SK-N-SH (cell line): ENCODE measurements at regions not wholly inside any gene's neighbourhood (a gene's known extent, or its start where the extent isn't known, plus 50 kb on each side); places are given as distances from the start of the nearest gene placed in this dataset.

ENCODE experiments used
- CTCF ChIA-PET: fragments of 300-600, 350-600 bp; formaldehyde crosslinking; extraction: SDS; loops from one replicate; lab custom pipeline; 2021; lab: Yijun Ruan, JAX
- POLR2A ChIA-PET: fragments of 350-600 bp; sonication (Branson Sonifier 250); formaldehyde crosslinking; extraction: SDS; loops from one replicate; lab custom pipeline; 2020; ENCODE audit warnings: antibody characterized with exemption, inconsistent platforms; lab: Yijun Ruan, JAX
- DNase-seq: peaks from one replicate; pipeline ENCODE4 v3.0.0; 2012
- H2AFZ ChIP-seq: fragments of 200-600 bp; sonication (generic); 2 replicates; pipeline ENCODE4 v1.8.1; 2016; ENCODE audit warnings: antibody characterized with exemption, mild to moderate bottlenecking, low read depth
- H3F3A ChIP-seq: fragments of 200-600 bp; sonication (generic); replicated peaks from 2 replicates; pipeline ENCODE3; 2016; ENCODE audit warnings: antibody characterized with exemption, mild to moderate bottlenecking; ENCODE audit not compliant: insufficient read depth
- H3K27ac ChIP-seq, 2 experiments: fragments of 200-500 bp in 1 of 2; fragments of 200-600 bp in 1 of 2; sonication (Bioruptor generic) in 1 of 2; sonication (generic), shearing (Covaris generic) in 1 of 2; 2 replicates each; pipeline versions ENCODE4 v1.5.1 to v1.6.1; 2014 to 2016; ENCODE audit warnings: low read depth in 2 of 2, inconsistent platforms in 1 of 2, low read length in 1 of 2, mild to moderate bottlenecking in 1 of 2, mixed read lengths in 1 of 2
- H3K27me3 ChIP-seq: fragments of 200-600 bp; sonication (generic), shearing (Covaris generic); 2 replicates; pipeline ENCODE4 v1.6.1; 2016; ENCODE audit warnings: mixed run types; ENCODE audit not compliant: insufficient read depth
- H3K36me3 ChIP-seq, 2 experiments: fragments of 200-500 bp in 1 of 2; fragments of 200-600 bp in 1 of 2; sonication (Bioruptor generic) in 1 of 2; sonication (generic) in 1 of 2; replicated peaks in 1 of 2; 2 replicates each; pipeline versions ENCODE3 to v1.5.1; 2014 to 2016; ENCODE audit warnings: low read length in 1 of 2, mild to moderate bottlenecking in 1 of 2; ENCODE audit not compliant: insufficient read depth in 2 of 2, control insufficient read depth in 1 of 2
- H3K4me1 ChIP-seq, 2 experiments: fragments of 200-500 bp in 1 of 2; fragments of 200-600 bp in 1 of 2; sonication (Bioruptor generic) in 1 of 2; sonication (generic), shearing (Covaris generic) in 1 of 2; 2 replicates each; pipeline versions ENCODE4 v1.5.1 to v1.6.1; 2014 to 2016; ENCODE audit warnings: low read depth in 1 of 2, low read length in 1 of 2, mixed run types in 1 of 2; ENCODE audit not compliant: insufficient read depth in 2 of 2, control insufficient read depth in 1 of 2
- H3K4me2 ChIP-seq: fragments of 200-600 bp; sonication (generic), shearing (Covaris generic); 2 replicates; pipeline ENCODE4 v1.6.1; 2017; ENCODE audit warnings: mixed run types
- H3K4me3 ChIP-seq, 2 experiments: fragments of 200-500 bp in 1 of 2; fragments of 200-600 bp in 1 of 2; sonication (Bioruptor generic) in 1 of 2; sonication (generic), shearing (Covaris generic) in 1 of 2; 2 replicates each; pipeline versions ENCODE4 v1.5.1 to v1.8.1; 2014 to 2016; ENCODE audit warnings: low read depth in 2 of 2, inconsistent platforms in 1 of 2, low read length in 1 of 2, mild to moderate bottlenecking in 1 of 2, mixed read lengths in 1 of 2, moderate library complexity in 1 of 2
- H3K79me2 ChIP-seq: fragments of 200-600 bp; sonication (generic); 2 replicates; pipeline ENCODE4 v1.8.1; 2017; ENCODE audit warnings: mild to moderate bottlenecking; ENCODE audit not compliant: insufficient read depth
- H3K9ac ChIP-seq: fragments of 200-600 bp; sonication (generic); 2 replicates; pipeline ENCODE4 v1.6.1; 2017; ENCODE audit warnings: mixed run types
- H3K9me2 ChIP-seq: fragments of 200-600 bp; sonication (generic); 2 replicates; pipeline ENCODE4 v1.6.1; 2017; ENCODE audit warnings: mixed run types
- H3K9me3 ChIP-seq: fragments of 200-600 bp; sonication (generic); 2 replicates; pipeline ENCODE4 v1.6.1; 2017; ENCODE audit warnings: mixed run types, mild to moderate bottlenecking, moderate library complexity
- H4K20me1 ChIP-seq: fragments of 200-600 bp; sonication (generic); 2 replicates; pipeline ENCODE4 v1.6.1; 2017; ENCODE audit warnings: mild to moderate bottlenecking, mixed run types; ENCODE audit not compliant: insufficient read depth
- EP300 ChIP-seq, 2 experiments: IDR thresholded peaks; 2 replicates each; pipeline versions ENCODE4 v1.4.0 to v1.6.1; 2012; ENCODE audit warnings: borderline replicate concordance in 1 of 2, low read depth in 1 of 2, low read length in 1 of 2
- EZH2phosphoT487 ChIP-seq: fragments of 200-600 bp; sonication (generic); IDR thresholded peaks from 2 replicates; pipeline ENCODE4 v1.6.1; 2017; ENCODE audit warnings: low read depth, mixed run types, mild to moderate bottlenecking, antibody characterized with exemption, moderate library complexity, borderline replicate concordance
- FOSL2 ChIP-seq: IDR thresholded peaks from 2 replicates; pipeline ENCODE4 v1.4.0; 2012; ENCODE audit warnings: low read depth, mild to moderate bottlenecking, moderate library complexity, borderline replicate concordance
- FOXJ3 ChIP-seq: sonication (generic); formaldehyde crosslinking; IDR thresholded peaks from 2 replicates; pipeline ENCODE4 v1.5.1; 2020; ENCODE audit warnings: mild to moderate bottlenecking, missing genetic modification reagents
- GABPA ChIP-seq: IDR thresholded peaks from 2 replicates; pipeline ENCODE4 v1.4.0; 2012; ENCODE audit warnings: low read depth, mild to moderate bottlenecking
- GATA2 ChIP-seq: sonication (generic); formaldehyde crosslinking; IDR thresholded peaks from 2 replicates; pipeline ENCODE4 v1.5.0; 2020; ENCODE audit warnings: mild to moderate bottlenecking, missing genetic modification reagents
- JUND ChIP-seq: IDR thresholded peaks from 2 replicates; pipeline ENCODE4 v1.4.0; 2012
- MEF2A ChIP-seq: IDR thresholded peaks from 2 replicates; pipeline ENCODE4 v1.4.0; 2012; ENCODE audit warnings: low read depth, borderline replicate concordance
- NFIC ChIP-seq: IDR thresholded peaks from 2 replicates; pipeline ENCODE4 v1.4.0; 2012; ENCODE audit warnings: borderline replicate concordance
- RCOR1 ChIP-seq: fragments of 150-350 bp; IDR thresholded peaks from 2 replicates; pipeline ENCODE4 v1.6.1; 2017; ENCODE audit warnings: antibody characterized with exemption, low read length
- RFX5 ChIP-seq: IDR thresholded peaks from 2 replicates; pipeline ENCODE4 v1.6.1; 2012; ENCODE audit warnings: mild to moderate bottlenecking, improper control_type of control experiment, low read length
- TCF12 ChIP-seq: IDR thresholded peaks from 2 replicates; pipeline ENCODE4 v1.4.0; 2012
- TEAD4 ChIP-seq: IDR thresholded peaks from 2 replicates; pipeline ENCODE4 v1.4.0; 2012; ENCODE audit warnings: mild to moderate bottlenecking, borderline replicate concordance; ENCODE audit not compliant: insufficient read depth
- WGBS: methylation state at CpG from one replicate; pipeline ENCODE4 v1.1.6; 2017; ENCODE audit warnings: low lambda C conversion rate; 5-methylcytosine and 5-hydroxymethylcytosine counted together
- TF ChIP-seq, protein P1 (sequence below): IDR thresholded peaks from 2 replicates; pipeline ENCODE4; 2012
- TF ChIP-seq, protein P2 (sequence below): IDR thresholded peaks from 2 replicates; pipeline ENCODE4 v1.4.0; 2012; ENCODE audit warnings: low read depth, borderline replicate concordance
- TF ChIP-seq, protein P3 (sequence below): IDR thresholded peaks from 2 replicates; pipeline ENCODE4 v1.6.1; 2012; ENCODE audit warnings: mild to moderate bottlenecking, low read depth, low read length, moderate library complexity

GRCh38 chr15:56868170-56868569 lies 50.3 kb upstream of the TCF12 start:
- no peak for TF ChIP-seq NFIC
- no peaks in the 10 kb centered on the region for H3K9me2 ChIP-seq
- no peak overlapping the region for H2AFZ ChIP-seq
- H3K27ac ChIP-seq, result no peak overlapping the region
- no peak for DNase-seq
- no peaks in the 10 kb centered on the region for H3F3A ChIP-seq
- H3K4me1 ChIP-seq, result peaks cover 0 to 11% of the 10 kb centered on the region in 2 experiments; a peak in 2 of 4 replicates
- CTCF ChIA-PET, result interaction anchor here (9.0 kb wide), 1 partner anchor 374 kb away, joined by 118 read pairs; no protein-coding TSS in a partner anchor
- no peak overlapping the region for H3K9ac ChIP-seq
- POLR2A ChIA-PET, result no interaction called here
- H3K79me2 ChIP-seq, result no peaks in the 10 kb centered on the region
- no peaks in the 10 kb centered on the region for H4K20me1 ChIP-seq
- H3K4me3 ChIP-seq, result no peak overlapping the region
- H3K4me2 ChIP-seq, result no peak overlapping the region
- no peaks in the 10 kb centered on the region for H3K36me3 ChIP-seq
- H3K27me3 ChIP-seq, result no peaks in the 10 kb centered on the region
- WGBS, result 98% methylated on average over 2 of the region's 2 CpGs
- no peaks in the 10 kb centered on the region for H3K9me3 ChIP-seq

GRCh38 chr15:56866803-56867202 lies 51.6 kb upstream of the TCF12 start:
- H3K79me2 ChIP-seq, result no peaks in the 10 kb centered on the region
- peak overlapping the region; percentile 43; the same call in 1 of the 2 replicates for H2AFZ ChIP-seq
- H3K4me1 ChIP-seq, result peaks cover 0 to 9% of the 10 kb centered on the region in 2 experiments; a peak in 2 of 4 replicates
- ChIA-PET CTCF (interaction anchor here (9.0 kb wide), 1 partner anchor 373 kb away, joined by 118 read pairs; no protein-coding TSS in a partner anchor), POLR2A (no interaction called here)
- 0 out of 2 replicates have a peak, but pooled peaks have one; percentile 23 for TF ChIP-seq FOSL2
- TF ChIP-seq, protein P1, sequence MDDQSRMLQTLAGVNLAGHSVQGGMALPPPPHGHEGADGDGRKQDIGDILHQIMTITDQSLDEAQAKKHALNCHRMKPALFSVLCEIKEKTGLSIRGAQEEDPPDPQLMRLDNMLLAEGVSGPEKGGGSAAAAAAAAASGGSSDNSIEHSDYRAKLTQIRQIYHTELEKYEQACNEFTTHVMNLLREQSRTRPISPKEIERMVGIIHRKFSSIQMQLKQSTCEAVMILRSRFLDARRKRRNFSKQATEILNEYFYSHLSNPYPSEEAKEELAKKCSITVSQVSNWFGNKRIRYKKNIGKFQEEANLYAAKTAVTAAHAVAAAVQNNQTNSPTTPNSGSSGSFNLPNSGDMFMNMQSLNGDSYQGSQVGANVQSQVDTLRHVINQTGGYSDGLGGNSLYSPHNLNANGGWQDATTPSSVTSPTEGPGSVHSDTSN, result peak; percentile 10; the same call in 1 of the 2 replicates
- TF ChIP-seq JUND, result no peak
- 69% methylated on average over 4 of the region's 4 CpGs for WGBS
- no peaks in the 10 kb centered on the region for H3K9me2 ChIP-seq
- H4K20me1 ChIP-seq, result no peaks in the 10 kb centered on the region
- H3K27me3 ChIP-seq, result no peaks in the 10 kb centered on the region
- H3K9ac ChIP-seq, result no peak overlapping the region
- no peaks in the 10 kb centered on the region for H3K36me3 ChIP-seq
- DNase-seq, result no peak
- H3K9me3 ChIP-seq, result no peaks in the 10 kb centered on the region
- no peak overlapping the region for H3K4me2 ChIP-seq
- no peaks in the 10 kb centered on the region for H3F3A ChIP-seq
- no peak overlapping the region for H3K27ac ChIP-seq
- no peak overlapping the region for H3K4me3 ChIP-seq

DNA sequence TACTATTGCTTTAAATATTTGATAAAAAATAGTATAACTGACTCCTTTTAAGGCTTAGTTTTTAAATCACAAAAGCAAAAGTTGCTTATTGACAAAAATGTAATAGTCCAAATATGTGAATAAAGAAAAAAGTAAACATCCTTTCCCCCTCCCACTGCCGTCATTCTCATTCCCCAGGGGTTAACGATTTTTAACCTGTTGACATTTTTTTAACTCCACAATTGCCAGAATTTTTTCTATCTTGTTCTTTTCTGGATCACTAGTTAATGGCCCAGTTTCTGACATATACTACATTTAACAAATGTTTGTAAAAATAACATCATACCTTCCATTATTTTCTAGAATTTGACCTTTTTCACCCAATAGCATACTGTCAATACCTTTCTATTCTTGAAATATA lies 60.6 kb upstream of the TCF12 start:
- no peak overlapping the region for H3K4me3 ChIP-seq
- H3K36me3 ChIP-seq, result no peaks in the 10 kb centered on the region
- no peak overlapping the region for H3K27ac ChIP-seq
- no peak overlapping the region for H3K4me2 ChIP-seq
- H3K9me2 ChIP-seq, result no peaks in the 10 kb centered on the region
- no peak for DNase-seq
- ChIA-PET POLR2A (no interaction called here), CTCF (interaction anchor here (2.4 kb wide), 1 partner anchor 12 kb away, joined by 12 read pairs; no protein-coding TSS in a partner anchor)
- no peaks in the 10 kb centered on the region for H3K27me3 ChIP-seq
- no peaks in the 10 kb centered on the region for H3K79me2 ChIP-seq
- H2AFZ ChIP-seq, result no peak overlapping the region
- no peak overlapping the region for H3K9ac ChIP-seq
- 73% methylated on average over 2 of the region's 2 CpGs for WGBS
- H4K20me1 ChIP-seq, result no peaks in the 10 kb centered on the region
- H3K4me1 ChIP-seq, result no peaks in the 10 kb centered on the region
- no peaks in the 10 kb centered on the region for H3K9me3 ChIP-seq
- no peaks in the 10 kb centered on the region for H3F3A ChIP-seq
- TF ChIP-seq, protein P2, sequence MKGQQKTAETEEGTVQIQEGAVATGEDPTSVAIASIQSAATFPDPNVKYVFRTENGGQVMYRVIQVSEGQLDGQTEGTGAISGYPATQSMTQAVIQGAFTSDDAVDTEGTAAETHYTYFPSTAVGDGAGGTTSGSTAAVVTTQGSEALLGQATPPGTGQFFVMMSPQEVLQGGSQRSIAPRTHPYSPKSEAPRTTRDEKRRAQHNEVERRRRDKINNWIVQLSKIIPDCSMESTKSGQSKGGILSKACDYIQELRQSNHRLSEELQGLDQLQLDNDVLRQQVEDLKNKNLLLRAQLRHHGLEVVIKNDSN, result no peak
- TF ChIP-seq FOXJ3 (CRISPR knock-in tag) (no peak), TCF12 (no peak), RFX5 (no peak), EP300 (IDR thresholded peaks at IDR 0.05; ENCODE audit: borderline replicate concordance in 1 of 2, low read depth in 1 of 2, low read length in 1 of 2) (no peak), RCOR1 (no peak), MEF2A (no peak), GATA2 (no peak), TEAD4 (no peak), GABPA (no peak), EZH2phosphoT487 (no peak), NFIC (no peak)
- TF ChIP-seq, protein P3, sequence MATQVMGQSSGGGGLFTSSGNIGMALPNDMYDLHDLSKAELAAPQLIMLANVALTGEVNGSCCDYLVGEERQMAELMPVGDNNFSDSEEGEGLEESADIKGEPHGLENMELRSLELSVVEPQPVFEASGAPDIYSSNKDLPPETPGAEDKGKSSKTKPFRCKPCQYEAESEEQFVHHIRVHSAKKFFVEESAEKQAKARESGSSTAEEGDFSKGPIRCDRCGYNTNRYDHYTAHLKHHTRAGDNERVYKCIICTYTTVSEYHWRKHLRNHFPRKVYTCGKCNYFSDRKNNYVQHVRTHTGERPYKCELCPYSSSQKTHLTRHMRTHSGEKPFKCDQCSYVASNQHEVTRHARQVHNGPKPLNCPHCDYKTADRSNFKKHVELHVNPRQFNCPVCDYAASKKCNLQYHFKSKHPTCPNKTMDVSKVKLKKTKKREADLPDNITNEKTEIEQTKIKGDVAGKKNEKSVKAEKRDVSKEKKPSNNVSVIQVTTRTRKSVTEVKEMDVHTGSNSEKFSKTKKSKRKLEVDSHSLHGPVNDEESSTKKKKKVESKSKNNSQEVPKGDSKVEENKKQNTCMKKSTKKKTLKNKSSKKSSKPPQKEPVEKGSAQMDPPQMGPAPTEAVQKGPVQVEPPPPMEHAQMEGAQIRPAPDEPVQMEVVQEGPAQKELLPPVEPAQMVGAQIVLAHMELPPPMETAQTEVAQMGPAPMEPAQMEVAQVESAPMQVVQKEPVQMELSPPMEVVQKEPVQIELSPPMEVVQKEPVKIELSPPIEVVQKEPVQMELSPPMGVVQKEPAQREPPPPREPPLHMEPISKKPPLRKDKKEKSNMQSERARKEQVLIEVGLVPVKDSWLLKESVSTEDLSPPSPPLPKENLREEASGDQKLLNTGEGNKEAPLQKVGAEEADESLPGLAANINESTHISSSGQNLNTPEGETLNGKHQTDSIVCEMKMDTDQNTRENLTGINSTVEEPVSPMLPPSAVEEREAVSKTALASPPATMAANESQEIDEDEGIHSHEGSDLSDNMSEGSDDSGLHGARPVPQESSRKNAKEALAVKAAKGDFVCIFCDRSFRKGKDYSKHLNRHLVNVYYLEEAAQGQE, result no peak
